Lung (tissue), 11 donors: ENCODE measurements at regions not wholly inside any gene's neighbourhood (a gene's known extent, or its start where the extent isn't known, plus 50 kb on each side); places are given as distances from the start of the nearest gene placed in this dataset.

Experiments used
- ATAC-seq: fragments of 200-7000 bp; cut with Tn5 transposase; one replicate; pipeline ENCODE4 v1.9.1; 2020; ENCODE audit warnings: moderate number of reproducible peaks; ENCODE audit not compliant: insufficient read depth, low FRiP score
- DNase-seq, 3 donors: peaks; one replicate each; pipeline ENCODE4 v3.0.0-alpha.2; 2013 to 2017
- H3K27ac ChIP-seq, 2 donors: one replicate each; pipeline ENCODE4 v1.5.1; 2013; ENCODE audit warnings: mild to moderate bottlenecking in 2 of 2, moderate library complexity in 2 of 2, control low read depth in 1 of 2, inconsistent platforms in 1 of 2, low read depth in 1 of 2, low read length in 1 of 2
- H3K27me3 ChIP-seq, 3 donors: one replicate each; pipeline ENCODE4 v1.5.1; 2013; ENCODE audit warnings: low read length in 2 of 3; ENCODE audit not compliant: control insufficient read depth in 3 of 3, insufficient read depth in 3 of 3
- H3K36me3 ChIP-seq, 4 donors: one replicate each; pipeline ENCODE4 v1.5.1; 2013; ENCODE audit warnings: low read length in 4 of 4, mild to moderate bottlenecking in 1 of 4, moderate library complexity in 1 of 4; ENCODE audit not compliant: control insufficient read depth in 4 of 4, insufficient read depth in 4 of 4
- H3K4me1 ChIP-seq, 5 donors: one replicate each; pipeline ENCODE4 v1.5.1; 2013; ENCODE audit warnings: low read length in 5 of 5, mild to moderate bottlenecking in 2 of 5, moderate library complexity in 1 of 5; ENCODE audit not compliant: control insufficient read depth in 5 of 5, insufficient read depth in 5 of 5
- H3K4me3 ChIP-seq: one replicate; pipeline ENCODE4 v1.5.1; 2013; ENCODE audit warnings: mild to moderate bottlenecking, control low read depth, moderate library complexity
- H3K9ac ChIP-seq, 2 donors: one replicate each; pipeline ENCODE4 v1.5.1; 2013; ENCODE audit warnings: low read length in 2 of 2, control low read depth in 1 of 2; ENCODE audit not compliant: insufficient read depth in 1 of 2
- H3K9me3 ChIP-seq, 4 donors: one replicate each; pipeline ENCODE4 v1.5.1; 2013; ENCODE audit warnings: low read length in 3 of 4, mild to moderate bottlenecking in 1 of 4, moderate library complexity in 1 of 4; ENCODE audit not compliant: control insufficient read depth in 4 of 4, insufficient read depth in 3 of 4
- WGBS, 2 donors: extraction: QIAGEN DNeasy Blood & Tissue Kit; methylation state at CpG; one replicate each; pipeline ENCODE4 v1.1.7; 2013; 5-methylcytosine and 5-hydroxymethylcytosine counted together
- TF ChIP-seq, protein P1 (sequence below): IDR thresholded peaks from 2 replicates; pipeline ENCODE4 v1.5.1; 2012; ENCODE audit warnings: mild to moderate bottlenecking; ENCODE audit errors: control extremely low read depth, extremely low read depth
- donor health status: control.
- donor health status: control.
- donor health status: Bipolar disorder and iron deficiency.
- donor health status: healthy.
- donor health status: DM: yes; HTN: yes; CAD: no.

DNA sequence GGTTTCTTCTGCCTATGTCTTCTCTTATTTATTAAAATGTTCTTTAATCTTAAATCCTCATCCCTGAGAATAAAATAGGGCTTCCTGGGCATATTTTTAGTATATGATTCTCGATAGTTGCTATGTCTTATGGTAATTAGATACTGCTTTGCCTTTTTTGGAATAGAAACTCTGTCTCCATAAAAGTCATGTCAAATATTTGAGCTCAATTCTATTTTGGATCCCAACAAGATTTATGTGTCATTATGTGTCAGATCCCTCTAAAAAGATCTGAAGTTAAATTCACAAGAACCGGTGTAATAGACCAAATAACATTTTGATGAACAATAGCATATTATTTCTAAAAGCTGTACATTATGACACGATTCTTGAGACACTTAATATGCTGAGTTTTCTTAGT is 312.5 kb upstream of the PDE3A start:
- H3K4me1 ChIP-seq = peaks cover 0 to under 1% (median 0%) of the 10 kb centered on the region in 5 donors
- H3K27ac ChIP-seq = no peak overlapping the region
- no peak overlapping the region for H3K9ac ChIP-seq
- no peaks in the 10 kb centered on the region for H3K27me3 ChIP-seq
- TF ChIP-seq, protein P1, sequence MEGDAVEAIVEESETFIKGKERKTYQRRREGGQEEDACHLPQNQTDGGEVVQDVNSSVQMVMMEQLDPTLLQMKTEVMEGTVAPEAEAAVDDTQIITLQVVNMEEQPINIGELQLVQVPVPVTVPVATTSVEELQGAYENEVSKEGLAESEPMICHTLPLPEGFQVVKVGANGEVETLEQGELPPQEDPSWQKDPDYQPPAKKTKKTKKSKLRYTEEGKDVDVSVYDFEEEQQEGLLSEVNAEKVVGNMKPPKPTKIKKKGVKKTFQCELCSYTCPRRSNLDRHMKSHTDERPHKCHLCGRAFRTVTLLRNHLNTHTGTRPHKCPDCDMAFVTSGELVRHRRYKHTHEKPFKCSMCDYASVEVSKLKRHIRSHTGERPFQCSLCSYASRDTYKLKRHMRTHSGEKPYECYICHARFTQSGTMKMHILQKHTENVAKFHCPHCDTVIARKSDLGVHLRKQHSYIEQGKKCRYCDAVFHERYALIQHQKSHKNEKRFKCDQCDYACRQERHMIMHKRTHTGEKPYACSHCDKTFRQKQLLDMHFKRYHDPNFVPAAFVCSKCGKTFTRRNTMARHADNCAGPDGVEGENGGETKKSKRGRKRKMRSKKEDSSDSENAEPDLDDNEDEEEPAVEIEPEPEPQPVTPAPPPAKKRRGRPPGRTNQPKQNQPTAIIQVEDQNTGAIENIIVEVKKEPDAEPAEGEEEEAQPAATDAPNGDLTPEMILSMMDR = no peak
- no peak for ATAC-seq
- no peaks in the 10 kb centered on the region for H3K36me3 ChIP-seq
- DNase-seq = no peak
- 61 to 62% methylated on average over 3 of the region's 3 CpGs for WGBS, 2 donors
- no peak overlapping the region for H3K4me3 ChIP-seq
- H3K9me3 ChIP-seq = no peaks in the 10 kb centered on the region

DNA sequence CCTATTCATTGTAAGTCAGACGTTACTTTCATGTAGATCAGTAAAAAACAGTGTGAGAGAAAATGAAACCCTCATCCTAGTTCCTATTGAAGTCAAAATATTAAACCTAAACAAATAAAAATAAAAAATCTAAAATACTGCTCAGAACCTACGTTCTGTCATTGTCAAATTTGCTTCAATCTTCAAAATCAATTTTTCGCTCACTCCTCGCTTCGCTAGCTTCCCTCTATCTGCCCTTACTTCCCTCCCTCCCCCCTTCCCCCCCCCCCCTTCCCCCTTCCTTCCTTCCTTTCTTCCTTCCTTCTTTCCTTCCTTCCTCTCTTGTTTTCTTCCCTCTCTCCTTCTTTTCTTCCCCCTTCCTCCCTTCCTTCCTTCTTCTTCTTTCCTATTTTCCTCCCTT is 310.9 kb upstream of the PDE3A start:
- Histone ChIP-seq H3K27ac (no peak overlapping the region), H3K4me1 (no peaks in the 10 kb centered on the region), H3K9ac (no peak overlapping the region), H3K27me3 (no peaks in the 10 kb centered on the region), H3K4me3 (no peak overlapping the region), H3K9me3 (no peaks in the 10 kb centered on the region), H3K36me3 (no peaks in the 10 kb centered on the region)
- 73 to 75% methylated on average over 5 of the region's 5 CpGs for WGBS, 2 donors
- DNase-seq (no peak), ATAC-seq (no peak)
- TF ChIP-seq, protein P1 = no peak

DNA sequence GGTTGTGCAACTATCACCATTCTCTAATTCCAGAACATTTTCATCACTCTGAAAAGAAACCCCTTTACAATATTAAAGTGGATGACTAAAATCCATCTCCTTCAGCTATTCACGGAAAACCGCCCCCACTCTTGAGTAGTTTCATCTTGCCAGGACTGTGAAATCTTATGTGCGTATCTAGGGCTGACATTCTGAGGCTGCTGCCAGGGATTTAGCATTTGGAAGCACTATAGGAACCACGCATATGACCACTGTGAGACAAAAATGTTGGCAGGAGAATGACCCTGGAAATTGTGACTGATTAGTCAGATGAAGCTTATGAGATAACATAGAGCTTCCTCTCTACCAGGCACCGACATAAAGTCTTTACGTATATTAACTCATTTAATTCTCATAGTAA is 305.2 kb upstream of the PDE3A start:
- Histone ChIP-seq H3K9ac (no peak overlapping the region), H3K36me3 (no peaks in the 10 kb centered on the region), H3K4me1 (no peaks in the 10 kb centered on the region), H3K9me3 (peaks cover 0 to 11% (median 0%) of the 10 kb centered on the region in 4 donors), H3K27me3 (no peaks in the 10 kb centered on the region), H3K4me3 (no peak overlapping the region), H3K27ac (no peak overlapping the region)
- TF ChIP-seq, protein P1 = no peak
- ATAC-seq = no peak
- WGBS, 2 donors = 86 to 89% methylated on average over 6 of the region's 6 CpGs
- no peak for DNase-seq

DNA sequence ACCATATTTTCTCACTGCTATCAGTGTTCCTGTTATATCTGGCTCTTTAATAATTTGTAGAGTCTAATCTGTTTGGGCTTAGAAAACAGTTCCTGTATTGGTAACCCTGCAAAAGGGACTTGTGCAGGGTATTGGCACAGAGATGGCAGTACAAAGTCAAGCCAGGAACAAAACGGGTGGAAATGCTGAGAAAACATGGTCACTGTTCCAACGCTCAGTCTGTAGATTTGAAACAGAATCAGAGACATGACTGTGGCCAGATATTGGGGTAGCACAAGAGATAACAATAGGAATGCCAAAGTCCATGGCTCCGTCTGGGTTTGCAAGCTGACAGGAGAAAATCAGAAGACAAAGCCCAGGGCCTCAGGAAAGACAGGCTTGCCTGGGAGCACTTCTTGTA is 290.7 kb upstream of the PDE3A start:
- Histone ChIP-seq H3K9me3 (no peaks in the 10 kb centered on the region), H3K36me3 (no peaks in the 10 kb centered on the region), H3K4me3 (no peak overlapping the region), H3K27me3 (no peaks in the 10 kb centered on the region), H3K9ac (no peak overlapping the region), H3K4me1 (no peaks in the 10 kb centered on the region), H3K27ac (no peak overlapping the region)
- ATAC-seq = no peak
- TF ChIP-seq, protein P1 = no peak
- WGBS, 2 donors = 81 to 93% methylated on average over 3 of the region's 3 CpGs
- DNase-seq = no peak
